ENCODE measurements at regions not wholly inside any gene's neighbourhood (a gene's known extent, or its start where the extent isn't known, plus 50 kb on each side); places are given as distances from the start of the nearest gene placed in this dataset.

DNA sequence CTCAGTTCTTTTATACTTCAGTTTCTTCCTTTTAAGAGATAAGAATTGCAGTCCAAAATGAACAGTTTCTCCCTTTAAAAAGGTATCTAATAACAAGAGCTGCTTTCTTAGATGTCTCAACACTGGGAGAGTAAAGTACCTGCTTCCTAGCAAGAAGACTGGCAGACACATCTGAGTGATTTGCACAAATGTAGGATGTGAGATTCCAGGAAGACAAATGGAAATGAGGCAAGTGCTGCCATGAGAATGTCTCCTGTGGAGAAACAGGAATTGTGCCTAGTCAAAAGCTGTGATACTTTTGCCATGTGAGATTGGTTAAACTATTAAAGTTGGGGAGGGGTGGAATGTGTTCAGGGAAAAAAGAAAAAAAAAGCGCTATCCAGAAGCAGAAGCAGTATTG lies 159.1 kb downstream of the HTR1A start:
- TF ChIP-seq, protein P1, sequence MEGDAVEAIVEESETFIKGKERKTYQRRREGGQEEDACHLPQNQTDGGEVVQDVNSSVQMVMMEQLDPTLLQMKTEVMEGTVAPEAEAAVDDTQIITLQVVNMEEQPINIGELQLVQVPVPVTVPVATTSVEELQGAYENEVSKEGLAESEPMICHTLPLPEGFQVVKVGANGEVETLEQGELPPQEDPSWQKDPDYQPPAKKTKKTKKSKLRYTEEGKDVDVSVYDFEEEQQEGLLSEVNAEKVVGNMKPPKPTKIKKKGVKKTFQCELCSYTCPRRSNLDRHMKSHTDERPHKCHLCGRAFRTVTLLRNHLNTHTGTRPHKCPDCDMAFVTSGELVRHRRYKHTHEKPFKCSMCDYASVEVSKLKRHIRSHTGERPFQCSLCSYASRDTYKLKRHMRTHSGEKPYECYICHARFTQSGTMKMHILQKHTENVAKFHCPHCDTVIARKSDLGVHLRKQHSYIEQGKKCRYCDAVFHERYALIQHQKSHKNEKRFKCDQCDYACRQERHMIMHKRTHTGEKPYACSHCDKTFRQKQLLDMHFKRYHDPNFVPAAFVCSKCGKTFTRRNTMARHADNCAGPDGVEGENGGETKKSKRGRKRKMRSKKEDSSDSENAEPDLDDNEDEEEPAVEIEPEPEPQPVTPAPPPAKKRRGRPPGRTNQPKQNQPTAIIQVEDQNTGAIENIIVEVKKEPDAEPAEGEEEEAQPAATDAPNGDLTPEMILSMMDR (IDR thresholded peaks at IDR 0.05; ENCODE audit: low read length) = no peak
- TF ChIP-seq EZH2 (IDR thresholded peaks at IDR 0.05; ENCODE audit: borderline replicate concordance, low read length) = no peak

All from OCI-LY1 (cell line).